HUES48 (cell line): ENCODE measurements at regions not wholly inside any gene's neighbourhood (a gene's known extent, or its start where the extent isn't known, plus 50 kb on each side); places are given as distances from the start of the nearest gene placed in this dataset.

Experiments
- H3K27ac ChIP-seq: one replicate; pipeline ENCODE4 v1.7.0; 2013; ENCODE audit warnings: low read depth, low read length, inconsistent platforms
- H3K27me3 ChIP-seq: 2 replicates; pipeline ENCODE4 v1.6.1; 2013; ENCODE audit warnings: mild to moderate bottlenecking, low read length; ENCODE audit not compliant: control insufficient read depth, insufficient read depth
- H3K36me3 ChIP-seq: 2 replicates; pipeline ENCODE4 v1.6.1; 2013; ENCODE audit warnings: low read length; ENCODE audit not compliant: control insufficient read depth, insufficient read depth
- H3K4me1 ChIP-seq: 2 replicates; pipeline ENCODE4 v1.6.1; 2013; ENCODE audit warnings: mild to moderate bottlenecking, low read length; ENCODE audit not compliant: control insufficient read depth, insufficient read depth
- H3K4me3 ChIP-seq: 2 replicates; pipeline ENCODE4 v1.5.1; 2013; ENCODE audit warnings: mild to moderate bottlenecking, low read depth, low read length
- H3K9ac ChIP-seq: 2 replicates; pipeline ENCODE4 v1.6.1; 2013; ENCODE audit warnings: mild to moderate bottlenecking, low read depth, low read length, moderate library complexity
- H3K9me3 ChIP-seq: 2 replicates; pipeline ENCODE4 v1.6.1; 2013; ENCODE audit warnings: low read length; ENCODE audit not compliant: control insufficient read depth, insufficient read depth

DNA sequence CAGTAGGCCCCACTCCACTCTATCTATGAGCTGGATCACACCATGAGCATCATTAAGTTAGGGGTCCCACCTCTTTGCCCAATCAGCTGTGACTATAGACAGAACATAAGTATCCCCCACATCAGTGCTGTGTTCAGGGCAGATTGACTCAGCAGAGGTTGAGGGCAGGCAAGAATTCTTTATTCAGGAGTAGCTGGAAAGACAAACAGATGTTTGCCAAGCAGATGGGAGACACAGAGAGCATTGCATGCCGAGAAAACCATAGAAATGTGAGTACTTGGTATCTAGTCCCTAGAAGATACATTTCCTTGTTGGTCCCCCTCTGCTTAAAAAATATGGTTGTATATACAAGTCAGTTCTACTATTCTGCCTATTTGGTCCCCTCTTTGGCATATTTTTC, 440.8 kb downstream of the RAP2B start:
- H3K36me3 ChIP-seq = no peaks in the 10 kb centered on the region
- no peaks in the 10 kb centered on the region for H3K27me3 ChIP-seq
- no peak overlapping the region for H3K4me3 ChIP-seq
- no peak overlapping the region for H3K27ac ChIP-seq
- H3K9ac ChIP-seq = no peak overlapping the region
- H3K4me1 ChIP-seq = no peaks in the 10 kb centered on the region
- H3K9me3 ChIP-seq = no peaks in the 10 kb centered on the region

DNA sequence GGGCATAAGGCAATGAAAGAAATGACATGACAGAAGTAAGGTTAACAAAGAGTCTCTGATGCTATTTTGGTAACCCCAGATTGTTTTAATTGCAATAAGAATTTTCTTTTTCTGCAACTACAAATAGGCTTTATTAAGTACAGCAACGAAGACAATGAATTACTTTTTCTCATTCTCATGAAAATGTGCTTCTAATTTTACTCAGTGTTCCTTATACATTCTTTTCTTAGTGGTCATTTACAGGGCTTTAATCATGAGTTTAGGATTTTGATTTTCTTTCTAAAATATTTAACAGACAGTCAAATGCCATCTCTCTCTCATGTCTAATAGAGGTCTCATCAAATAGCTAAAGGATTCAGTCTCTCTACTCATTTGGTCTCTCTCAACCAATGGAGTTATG, 452.1 kb downstream of the RAP2B start:
- no peak overlapping the region for H3K4me3 ChIP-seq
- no peak overlapping the region for H3K27ac ChIP-seq
- H3K9me3 ChIP-seq = no peaks in the 10 kb centered on the region
- H3K27me3 ChIP-seq = no peaks in the 10 kb centered on the region
- H3K36me3 ChIP-seq = no peaks in the 10 kb centered on the region
- H3K9ac ChIP-seq = no peak overlapping the region
- no peaks in the 10 kb centered on the region for H3K4me1 ChIP-seq

DNA sequence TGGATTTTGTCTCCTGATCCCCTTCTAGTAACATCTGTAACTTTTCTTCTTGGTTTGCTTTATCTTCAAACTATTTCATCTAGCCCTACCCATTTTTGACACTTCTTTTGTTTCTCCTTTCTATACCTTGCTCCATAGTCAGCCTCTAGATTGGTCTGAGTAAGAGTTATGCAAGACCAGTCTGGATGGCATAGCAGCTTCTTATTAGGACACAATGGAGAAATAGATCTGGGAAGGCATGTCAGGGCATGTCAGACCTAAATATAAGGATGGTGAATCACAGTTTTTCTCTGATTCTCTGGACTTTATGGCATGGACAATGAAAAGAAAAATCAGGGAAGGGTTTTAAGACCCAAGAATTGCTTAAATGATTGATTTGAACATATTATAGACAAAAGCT, 452.5 kb downstream of the RAP2B start:
- no peaks in the 10 kb centered on the region for H3K4me1 ChIP-seq
- no peaks in the 10 kb centered on the region for H3K36me3 ChIP-seq
- no peak overlapping the region for H3K4me3 ChIP-seq
- H3K27me3 ChIP-seq = no peaks in the 10 kb centered on the region
- H3K27ac ChIP-seq = no peak overlapping the region
- H3K9ac ChIP-seq = no peak overlapping the region
- H3K9me3 ChIP-seq = no peaks in the 10 kb centered on the region

DNA sequence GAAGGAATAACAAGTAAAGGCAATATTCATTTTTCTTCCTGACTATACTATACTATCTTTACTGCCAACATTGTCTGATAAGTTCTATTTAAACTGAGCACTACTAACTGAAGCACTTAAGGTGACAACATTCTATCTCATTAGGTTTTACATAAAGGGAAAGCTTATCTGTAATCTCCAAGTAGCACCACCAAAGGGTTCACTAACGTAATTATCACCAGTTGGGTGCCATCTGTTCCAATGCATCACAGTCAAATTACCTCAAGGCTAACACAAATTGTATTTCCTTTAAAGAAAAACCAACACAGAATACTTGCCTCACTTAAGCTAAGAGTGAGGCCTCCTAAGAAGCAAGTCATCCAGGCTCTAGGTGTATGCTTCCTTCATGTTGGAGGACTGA, 453.8 kb downstream of the RAP2B start:
- H3K27ac ChIP-seq = no peak overlapping the region
- H3K36me3 ChIP-seq = no peaks in the 10 kb centered on the region
- no peaks in the 10 kb centered on the region for H3K4me1 ChIP-seq
- 0 out of 2 replicates have a peak, but pooled peaks cover 1% of the 10 kb centered on the region for H3K9me3 ChIP-seq
- no peaks in the 10 kb centered on the region for H3K27me3 ChIP-seq
- H3K9ac ChIP-seq = no peak overlapping the region
- H3K4me3 ChIP-seq = no peak overlapping the region

DNA sequence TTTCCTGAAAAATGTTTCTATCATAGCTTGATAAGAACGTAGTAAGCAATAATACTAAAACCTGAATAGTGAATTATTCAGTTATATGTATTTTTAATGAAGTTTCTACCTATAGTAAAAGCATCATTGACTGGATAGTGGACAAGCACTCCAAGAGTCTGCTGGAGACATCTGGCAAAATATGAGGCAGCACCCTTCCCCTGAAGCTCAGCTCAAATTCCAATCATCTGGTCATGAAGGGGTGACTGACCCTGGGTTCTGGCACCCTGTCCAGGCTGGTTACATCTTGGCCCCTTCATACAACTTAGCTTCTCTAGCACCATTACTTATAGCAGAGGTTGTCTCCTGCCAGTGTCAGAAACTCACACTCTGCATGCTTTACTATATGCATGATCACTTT, 455.4 kb downstream of the RAP2B start:
- no peak overlapping the region for H3K9ac ChIP-seq
- H3K27ac ChIP-seq = no peak overlapping the region
- H3K4me1 ChIP-seq = peaks cover 8% of the 10 kb centered on the region; the same call in 1 of the 2 replicates
- 0 out of 2 replicates have a peak, but pooled peaks cover 3% of the 10 kb centered on the region for H3K9me3 ChIP-seq
- no peaks in the 10 kb centered on the region for H3K27me3 ChIP-seq
- H3K36me3 ChIP-seq = no peaks in the 10 kb centered on the region
- no peak overlapping the region for H3K4me3 ChIP-seq

DNA sequence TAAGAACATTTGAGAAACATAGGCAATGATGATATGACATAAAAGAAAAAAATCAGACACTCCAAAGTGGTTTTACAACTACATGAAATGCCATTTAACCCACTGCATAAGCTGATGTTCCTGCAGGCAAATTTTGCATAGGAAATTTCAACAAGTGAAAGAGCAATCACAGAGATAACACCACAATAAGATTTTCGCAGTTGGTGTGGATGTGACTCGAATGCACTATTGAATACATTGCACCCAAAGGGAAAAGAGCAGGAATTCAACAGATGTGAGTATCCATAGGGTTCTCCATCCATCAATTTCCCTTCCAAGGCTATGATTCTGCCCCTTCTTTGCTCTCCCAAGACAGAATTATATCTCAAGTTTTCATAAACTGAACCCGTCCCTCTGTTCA, 456.1 kb downstream of the RAP2B start:
- no peak overlapping the region for H3K9ac ChIP-seq
- no peaks in the 10 kb centered on the region for H3K27me3 ChIP-seq
- no peaks in the 10 kb centered on the region for H3K36me3 ChIP-seq

DNA sequence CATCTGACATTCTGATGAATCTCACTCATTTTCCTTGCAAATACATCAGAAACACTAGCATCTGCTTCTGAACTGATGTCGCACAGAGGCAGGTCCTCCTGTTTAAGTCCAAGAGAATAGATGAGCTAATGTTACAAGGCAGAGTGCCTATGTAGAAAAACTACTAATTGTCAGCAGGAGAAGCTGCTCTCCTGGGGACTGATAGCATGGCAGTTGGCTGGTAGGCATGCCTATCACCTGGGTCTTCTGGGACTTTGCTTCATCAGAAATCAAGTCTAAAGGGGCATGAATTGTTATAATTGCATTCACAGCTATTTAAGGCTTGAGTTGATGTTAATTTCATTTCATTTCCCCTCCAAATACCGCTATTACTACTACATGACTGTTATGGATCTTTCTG, 457.2 kb downstream of the RAP2B start:
- H3K27ac ChIP-seq = no peak overlapping the region
- 0 out of 2 replicates have a peak, but pooled peaks cover 3% of the 10 kb centered on the region for H3K9me3 ChIP-seq
- no peaks in the 10 kb centered on the region for H3K36me3 ChIP-seq
- H3K4me1 ChIP-seq = peaks cover 8% of the 10 kb centered on the region; the same call in 1 of the 2 replicates
- H3K27me3 ChIP-seq = no peaks in the 10 kb centered on the region
- no peak overlapping the region for H3K9ac ChIP-seq
- H3K4me3 ChIP-seq = no peak overlapping the region

More for the DNA sequence above, 456.1 kb downstream of the RAP2B start:
- H3K4me1 ChIP-seq = peaks cover 8% of the 10 kb centered on the region; the same call in 1 of the 2 replicates
- no peak overlapping the region for H3K4me3 ChIP-seq
- H3K27ac ChIP-seq = no peak overlapping the region
- H3K9me3 ChIP-seq = 0 out of 2 replicates have a peak, but pooled peaks cover 3% of the 10 kb centered on the region

DNA sequence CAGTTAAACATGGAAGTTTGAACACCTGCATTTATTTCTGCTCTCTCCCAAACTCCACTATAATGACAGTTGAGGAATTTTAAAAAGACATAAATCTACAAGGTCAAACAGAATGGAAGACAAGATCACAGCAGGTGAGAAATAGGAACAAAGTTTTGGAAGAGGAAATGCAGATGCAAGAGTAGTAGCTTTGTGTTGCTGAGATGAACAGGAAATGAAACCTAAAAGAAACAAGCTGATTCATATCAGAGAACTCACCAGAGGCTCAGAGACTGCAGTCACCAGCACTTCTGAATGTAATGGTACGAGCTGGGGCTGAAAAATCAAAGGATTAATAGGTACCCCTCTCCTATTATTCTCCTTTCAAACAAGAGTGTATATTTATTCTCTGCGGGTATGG, 459.9 kb downstream of the RAP2B start:
- no peak overlapping the region; the same call in 1 of the 2 replicates for H3K4me3 ChIP-seq
- peaks cover 11% of the 10 kb centered on the region; the same call in 1 of the 2 replicates for H3K4me1 ChIP-seq
- 0 out of 2 replicates have a peak, but pooled peaks cover 3% of the 10 kb centered on the region for H3K9me3 ChIP-seq
- H3K9ac ChIP-seq = no peak overlapping the region
- H3K27me3 ChIP-seq = no peaks in the 10 kb centered on the region
- H3K36me3 ChIP-seq = no peaks in the 10 kb centered on the region
- H3K27ac ChIP-seq = no peak overlapping the region

DNA sequence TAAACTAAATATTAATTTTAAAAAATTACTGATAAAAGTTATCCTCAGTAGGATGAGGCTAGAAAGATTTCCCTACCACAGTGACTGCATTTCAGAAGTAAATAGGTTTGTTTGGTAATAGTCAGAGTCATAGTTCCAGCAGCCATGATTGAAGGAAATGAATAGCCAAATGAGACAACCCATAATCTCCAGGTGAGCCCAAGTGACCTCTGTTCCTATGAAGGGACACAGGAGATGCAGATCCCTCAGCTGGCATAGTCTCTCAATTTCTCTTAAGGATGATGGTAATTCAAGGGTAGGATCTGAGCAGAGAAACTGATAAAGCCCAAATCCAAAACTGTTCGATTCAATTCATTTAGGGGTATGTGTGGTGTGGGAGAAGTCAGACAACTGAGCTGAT, 461.8 kb downstream of the RAP2B start:
- Histone ChIP-seq H3K27me3 (no peaks in the 10 kb centered on the region), H3K27ac (no peak overlapping the region), H3K9ac (no peak overlapping the region), H3K4me1 (peaks cover 11% of the 10 kb centered on the region; the same call in 1 of the 2 replicates), H3K9me3 (0 out of 2 replicates have a peak, but pooled peaks cover 3% of the 10 kb centered on the region), H3K36me3 (no peaks in the 10 kb centered on the region), H3K4me3 (no peak overlapping the region)

DNA sequence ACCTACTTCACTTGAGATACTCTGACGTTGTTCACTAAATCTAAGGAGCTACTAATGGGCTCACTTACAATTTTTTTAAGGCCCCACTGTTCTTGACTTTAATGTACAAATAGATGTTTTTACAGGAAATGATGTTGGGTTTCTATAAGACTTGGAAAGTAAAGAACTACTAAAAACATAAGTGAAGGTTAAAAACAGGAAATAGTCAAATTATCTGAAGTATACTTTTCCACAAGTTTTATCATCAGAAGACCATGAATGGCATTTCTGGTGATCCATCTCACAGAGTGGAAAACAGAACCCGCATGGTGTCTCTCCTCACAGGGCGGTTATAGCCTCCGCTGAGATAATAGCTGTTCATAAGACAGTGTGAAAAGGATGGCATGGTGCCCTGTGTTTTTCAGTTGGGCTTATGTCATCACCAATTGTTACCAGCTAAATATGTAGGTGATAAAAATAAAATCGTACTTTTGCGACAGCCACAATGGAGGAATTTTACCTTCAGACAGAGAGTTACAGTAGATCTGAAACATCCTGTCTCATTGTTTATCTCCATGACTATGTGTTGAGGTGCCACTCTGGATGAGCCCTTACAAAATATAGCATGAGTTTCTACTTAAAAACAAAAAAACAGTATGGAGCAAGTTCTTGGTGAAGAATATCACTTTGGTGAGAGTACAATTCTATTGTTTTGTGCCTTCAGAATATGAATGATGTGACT, 462.4 kb downstream of the RAP2B start:
- peaks cover 11% of the 10 kb centered on the region; the same call in 1 of the 2 replicates for H3K4me1 ChIP-seq
- H3K36me3 ChIP-seq = no peaks in the 10 kb centered on the region
- H3K27ac ChIP-seq = no peak overlapping the region
- no peaks in the 10 kb centered on the region for H3K27me3 ChIP-seq
- H3K9ac ChIP-seq = no peak overlapping the region
- H3K9me3 ChIP-seq = 0 out of 2 replicates have a peak, but pooled peaks cover 3% of the 10 kb centered on the region
- H3K4me3 ChIP-seq = no peak overlapping the region

DNA sequence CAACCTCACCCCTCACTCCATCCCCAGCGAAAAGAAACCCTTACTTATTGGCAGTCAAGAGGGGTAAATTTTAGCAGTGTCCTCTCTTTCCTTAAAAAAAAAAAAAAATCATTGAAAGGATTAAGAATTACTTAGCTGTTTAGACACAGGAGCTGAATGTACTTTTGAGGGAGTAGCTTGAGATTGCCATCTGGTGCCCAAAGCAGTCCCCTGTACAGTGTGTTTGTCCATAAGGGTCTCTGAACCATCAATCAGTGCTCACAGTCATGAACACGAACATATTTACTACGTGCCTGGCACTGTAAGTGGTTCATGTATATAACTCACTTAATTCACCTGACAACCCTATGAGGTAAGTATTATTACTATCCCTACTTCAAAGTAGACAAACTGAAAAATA, 463.5 kb downstream of the RAP2B start:
- Histone ChIP-seq H3K27me3 (no peaks in the 10 kb centered on the region), H3K9me3 (0 out of 2 replicates have a peak, but pooled peaks cover 3% of the 10 kb centered on the region), H3K27ac (no peak overlapping the region), H3K4me1 (peaks cover 11% of the 10 kb centered on the region; the same call in 1 of the 2 replicates), H3K36me3 (no peaks in the 10 kb centered on the region), H3K4me3 (no peak overlapping the region), H3K9ac (no peak overlapping the region)
